Smooth muscle cell (in vitro differentiated cells): ENCODE measurements at regions not wholly inside any gene's neighbourhood (a gene's known extent, or its start where the extent isn't known, plus 50 kb on each side); places are given as distances from the start of the nearest gene placed in this dataset.

Experiments
- DNase-seq: peaks from one replicate; lab custom pipeline; 2025; ENCODE audit not compliant: unreplicated experiment; lab: John Stamatoyannopoulos, UW
- H2AFZ ChIP-seq: fragments of 200-600 bp; sonication (generic); 2 replicates; pipeline ENCODE4 v1.6.0; 2016; ENCODE audit warnings: antibody characterized with exemption, low read depth, mild to moderate bottlenecking
- H3F3A ChIP-seq: fragments of 200-600 bp; sonication (generic); 2 replicates; pipeline ENCODE4 v1.6.0; 2017; ENCODE audit warnings: antibody characterized with exemption, low read depth
- H3K27ac ChIP-seq: fragments of 200-600 bp; sonication (generic); 2 replicates; pipeline ENCODE4 v1.5.1; 2016; ENCODE audit warnings: low read depth, mild to moderate bottlenecking
- H3K27me3 ChIP-seq: fragments of 200-600 bp; sonication (generic); 2 replicates; pipeline ENCODE4 v1.6.1; 2016; ENCODE audit warnings: low read depth, mild to moderate bottlenecking
- H3K36me3 ChIP-seq: fragments of 200-600 bp; sonication (generic); 2 replicates; pipeline ENCODE4 v1.5.1; 2016; ENCODE audit warnings: low read depth
- H3K4me1 ChIP-seq: fragments of 200-600 bp; sonication (generic); 2 replicates; pipeline ENCODE4 v1.5.1; 2016; ENCODE audit warnings: low read depth
- H3K4me2 ChIP-seq: fragments of 200-600 bp; sonication (generic); 2 replicates; pipeline ENCODE4 v1.6.0; 2016; ENCODE audit warnings: mild to moderate bottlenecking
- H3K4me3 ChIP-seq: fragments of 200-600 bp; sonication (generic); 2 replicates; pipeline ENCODE4 v1.5.1; 2016; ENCODE audit warnings: mild to moderate bottlenecking
- H3K79me2 ChIP-seq: fragments of 200-600 bp; sonication (generic); 2 replicates; pipeline ENCODE4 v1.6.0; 2016; ENCODE audit warnings: low read depth, mild to moderate bottlenecking
- H3K9ac ChIP-seq: fragments of 200-600 bp; sonication (generic); 2 replicates; pipeline ENCODE4 v1.6.0; 2016; ENCODE audit warnings: low read depth
- H3K9me3 ChIP-seq: fragments of 200-600 bp; sonication (generic); replicated peaks from 2 replicates; pipeline ENCODE4 v1.5.1; 2016; ENCODE audit warnings: low read depth
- H4K20me1 ChIP-seq: fragments of 200-600 bp; sonication (generic); 2 replicates; pipeline ENCODE4 v1.6.0; 2016; ENCODE audit warnings: low read depth
- WGBS: methylation state at CpG from one replicate; pipeline ENCODE4 v1.1.7; 2016; ENCODE audit warnings: low lambda C conversion rate; 5-methylcytosine and 5-hydroxymethylcytosine counted together
- TF ChIP-seq, protein P1 (sequence below): fragments of 200-600 bp; sonication (generic); IDR thresholded peaks from 2 replicates; pipeline ENCODE4 v1.5.1; 2017; ENCODE audit warnings: borderline replicate concordance, mild to moderate bottlenecking, antibody characterized with exemption; ENCODE audit not compliant: insufficient read depth, poor library complexity, severe bottlenecking

DNA sequence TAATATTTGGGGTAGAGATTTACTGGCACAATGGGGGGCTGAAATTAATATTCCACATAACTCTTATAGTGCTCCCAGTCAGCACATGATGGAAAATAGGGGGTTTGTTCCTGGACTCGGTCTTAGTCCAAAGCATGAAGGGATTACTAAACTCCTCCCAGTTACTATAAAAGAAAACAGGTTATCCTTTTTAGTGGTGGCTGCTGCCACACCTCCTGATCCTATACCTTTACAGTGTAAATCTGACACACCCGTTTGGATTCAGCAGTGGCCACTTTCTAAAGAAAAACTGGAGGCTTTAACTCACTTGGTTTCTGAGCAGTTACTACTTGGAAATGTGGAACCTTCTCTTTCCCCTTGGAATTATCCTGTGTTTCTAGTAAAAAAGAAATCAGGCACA lies 572.9 kb upstream of the PTGER4 start:
- TF ChIP-seq, protein P1, sequence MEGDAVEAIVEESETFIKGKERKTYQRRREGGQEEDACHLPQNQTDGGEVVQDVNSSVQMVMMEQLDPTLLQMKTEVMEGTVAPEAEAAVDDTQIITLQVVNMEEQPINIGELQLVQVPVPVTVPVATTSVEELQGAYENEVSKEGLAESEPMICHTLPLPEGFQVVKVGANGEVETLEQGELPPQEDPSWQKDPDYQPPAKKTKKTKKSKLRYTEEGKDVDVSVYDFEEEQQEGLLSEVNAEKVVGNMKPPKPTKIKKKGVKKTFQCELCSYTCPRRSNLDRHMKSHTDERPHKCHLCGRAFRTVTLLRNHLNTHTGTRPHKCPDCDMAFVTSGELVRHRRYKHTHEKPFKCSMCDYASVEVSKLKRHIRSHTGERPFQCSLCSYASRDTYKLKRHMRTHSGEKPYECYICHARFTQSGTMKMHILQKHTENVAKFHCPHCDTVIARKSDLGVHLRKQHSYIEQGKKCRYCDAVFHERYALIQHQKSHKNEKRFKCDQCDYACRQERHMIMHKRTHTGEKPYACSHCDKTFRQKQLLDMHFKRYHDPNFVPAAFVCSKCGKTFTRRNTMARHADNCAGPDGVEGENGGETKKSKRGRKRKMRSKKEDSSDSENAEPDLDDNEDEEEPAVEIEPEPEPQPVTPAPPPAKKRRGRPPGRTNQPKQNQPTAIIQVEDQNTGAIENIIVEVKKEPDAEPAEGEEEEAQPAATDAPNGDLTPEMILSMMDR = no peak
- H3K4me1 ChIP-seq = no peaks in the 10 kb centered on the region
- H3K27ac ChIP-seq = no peak overlapping the region
- H3F3A ChIP-seq = no peaks in the 10 kb centered on the region
- no peaks in the 10 kb centered on the region for H3K79me2 ChIP-seq
- H3K9ac ChIP-seq = no peak overlapping the region
- no peak overlapping the region for H3K4me2 ChIP-seq
- no peaks in the 10 kb centered on the region for H3K9me3 ChIP-seq
- no peak overlapping the region for H2AFZ ChIP-seq
- H4K20me1 ChIP-seq = no peaks in the 10 kb centered on the region
- no peaks in the 10 kb centered on the region for H3K27me3 ChIP-seq
- no peak overlapping the region for H3K4me3 ChIP-seq
- no peak for DNase-seq
- H3K36me3 ChIP-seq = no peaks in the 10 kb centered on the region
- 50% methylated on average over 2 of the region's 2 CpGs for WGBS

DNA sequence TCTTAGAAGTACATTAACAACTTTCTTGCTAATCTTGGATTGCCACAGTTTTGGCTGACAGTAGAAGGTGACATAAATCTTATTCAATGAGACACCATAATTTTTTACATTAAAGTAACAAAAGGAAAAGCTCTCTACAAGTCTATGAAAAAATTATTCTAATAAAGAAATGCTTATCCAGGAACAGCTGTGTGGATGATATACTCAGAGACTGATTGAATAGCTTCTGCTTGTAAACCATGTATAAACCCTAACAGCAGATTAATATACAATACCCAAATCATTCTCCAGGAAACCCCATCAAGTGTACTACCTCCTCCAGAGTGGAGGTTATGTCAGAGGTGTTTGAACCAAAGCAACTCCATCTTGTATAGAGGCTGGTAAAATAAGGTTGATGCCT lies 581.4 kb upstream of the PTGER4 start:
- H3K27ac ChIP-seq = no peak overlapping the region
- no peaks in the 10 kb centered on the region for H4K20me1 ChIP-seq
- TF ChIP-seq, protein P1 = no peak
- DNase-seq = no peak
- no peaks in the 10 kb centered on the region for H3K4me1 ChIP-seq
- H3F3A ChIP-seq = no peaks in the 10 kb centered on the region
- H3K79me2 ChIP-seq = no peaks in the 10 kb centered on the region
- H3K27me3 ChIP-seq = no peaks in the 10 kb centered on the region
- H3K36me3 ChIP-seq = no peaks in the 10 kb centered on the region
- no peak overlapping the region for H3K9ac ChIP-seq
- no peaks in the 10 kb centered on the region for H3K9me3 ChIP-seq
- H2AFZ ChIP-seq = no peak overlapping the region
- no peak overlapping the region for H3K4me2 ChIP-seq
- H3K4me3 ChIP-seq = no peak overlapping the region

DNA sequence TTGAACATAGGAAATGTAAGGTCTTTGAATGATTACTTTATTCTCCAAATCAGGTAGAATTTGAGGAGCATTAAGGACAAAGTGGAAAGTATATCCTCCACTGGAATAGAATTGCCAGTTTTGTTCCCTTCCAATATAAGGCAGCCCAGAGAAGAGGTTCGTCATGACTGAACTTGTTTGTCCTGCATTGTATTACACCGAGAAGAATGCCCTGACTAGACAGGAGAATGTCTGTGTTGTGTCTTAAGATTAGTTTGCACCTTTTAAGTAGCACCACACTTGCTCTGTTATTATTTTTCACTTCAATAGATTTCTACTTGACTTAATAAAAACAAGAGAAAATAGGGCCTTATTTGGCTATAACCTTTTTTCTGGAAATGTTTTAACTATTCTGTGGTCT lies 586.2 kb upstream of the PTGER4 start:
- Histone ChIP-seq H3K4me1 (no peaks in the 10 kb centered on the region), H3K9me3 (no peaks in the 10 kb centered on the region), H3K4me3 (no peak overlapping the region), H3K36me3 (no peaks in the 10 kb centered on the region), H3K4me2 (no peak overlapping the region), H3F3A (no peaks in the 10 kb centered on the region), H3K9ac (no peak overlapping the region), H3K79me2 (no peaks in the 10 kb centered on the region), H2AFZ (no peak overlapping the region), H3K27ac (no peak overlapping the region), H3K27me3 (no peaks in the 10 kb centered on the region), H4K20me1 (no peaks in the 10 kb centered on the region)
- TF ChIP-seq, protein P1 = no peak
- no peak for DNase-seq
- 78% methylated on average over 2 of the region's 2 CpGs for WGBS

DNA sequence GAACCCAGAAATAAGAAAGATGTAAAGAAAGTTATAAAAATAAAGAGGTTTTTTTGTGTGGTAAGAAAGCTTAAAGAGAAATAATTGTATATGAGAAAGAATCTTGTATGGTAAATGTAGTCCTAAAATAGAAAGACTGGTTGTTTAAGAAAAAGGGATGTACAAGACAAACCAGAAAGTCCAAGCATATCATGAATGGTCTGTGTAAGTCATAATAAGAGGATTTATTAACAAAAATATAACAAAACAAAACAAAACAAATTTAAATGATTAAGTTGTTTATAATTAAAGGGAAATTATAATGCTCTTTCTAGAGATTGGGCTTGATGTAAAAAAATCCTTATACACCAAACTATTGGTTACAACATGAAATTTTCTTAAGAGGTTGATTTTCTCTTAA lies 590.4 kb upstream of the PTGER4 start:
- Histone ChIP-seq H3K9me3 (peaks cover 3% of the 10 kb centered on the region), H3F3A (no peaks in the 10 kb centered on the region), H3K4me2 (no peak overlapping the region), H3K79me2 (no peaks in the 10 kb centered on the region), H3K36me3 (no peaks in the 10 kb centered on the region), H4K20me1 (no peaks in the 10 kb centered on the region), H3K4me1 (no peaks in the 10 kb centered on the region), H2AFZ (no peak overlapping the region), H3K9ac (no peak overlapping the region), H3K27me3 (no peaks in the 10 kb centered on the region), H3K4me3 (no peak overlapping the region), H3K27ac (no peak overlapping the region)
- DNase-seq = no peak
- TF ChIP-seq, protein P1 = no peak
